ENCODE measurements at regions not wholly inside any gene's neighbourhood (a gene's known extent, or its start where the extent isn't known, plus 50 kb on each side); places are given as distances from the start of the nearest gene placed in this dataset.
"Not testable (repeated sequence)": the region's sequence is repeated elsewhere in the genome, so short reads cannot be mapped to it uniquely, and the experiment has no call there.

- H3K4me1 ChIP-seq (ENCODE audit: control insufficient read depth, insufficient read depth, low read length, poor library complexity, severe bottlenecking), result peaks cover 3% of the 10 kb centered on the region
- H3K27ac ChIP-seq (ENCODE audit: low read depth, low read length, severe bottlenecking), result no peak overlapping the region
- H3K36me3 ChIP-seq (ENCODE audit: control insufficient read depth, insufficient read depth, low read length), result no peaks in the 10 kb centered on the region
- H3K4me3 ChIP-seq (ENCODE audit: extremely low read depth, insufficient read depth, low read length, poor library complexity, severe bottlenecking), result no peak overlapping the region
- WGBS, 2 experiments (ENCODE audit: insufficient coverage in 2 of 2), result 100% methylated on average over 1 of the region's 1 CpG; no CpG with 5 or more reads in 1 of the 2 experiments
- H3K9me3 ChIP-seq (ENCODE audit: control insufficient read depth, low read length), result no peaks in the 10 kb centered on the region
Measured at GRCh38 chr1:81738875-81739274, 61.9 kb upstream of the ADGRL2 start.

DNA sequence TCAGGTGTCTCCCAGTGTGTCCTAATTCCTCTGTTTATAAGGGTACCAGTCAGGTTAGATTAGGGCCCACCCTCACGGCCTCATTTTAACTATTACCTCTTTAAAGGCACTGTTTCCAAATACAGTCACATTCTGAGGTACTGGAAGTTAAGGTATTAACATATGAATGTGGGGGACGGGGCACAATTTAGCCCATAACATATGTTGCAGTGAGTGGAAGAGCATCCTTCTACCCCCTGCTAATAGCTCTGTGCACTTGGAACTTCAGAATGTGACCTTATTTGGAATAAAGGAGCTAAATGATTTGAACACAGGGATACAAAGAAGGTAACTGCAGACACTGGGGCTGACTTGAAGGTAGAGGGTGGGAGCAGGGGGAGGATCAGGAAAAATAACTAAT is 67.3 kb upstream of the ADGRL2 start:
- Histone ChIP-seq H3K36me3 (ENCODE audit: control insufficient read depth, insufficient read depth, low read length) (no peaks in the 10 kb centered on the region), H3K4me3 (ENCODE audit: extremely low read depth, insufficient read depth, low read length, poor library complexity, severe bottlenecking) (no peak overlapping the region), H3K9me3 (ENCODE audit: control insufficient read depth, low read length) (no peaks in the 10 kb centered on the region), H3K27ac (ENCODE audit: low read depth, low read length, severe bottlenecking) (no peak overlapping the region), H3K4me1 (ENCODE audit: control insufficient read depth, insufficient read depth, low read length, poor library complexity, severe bottlenecking) (no peaks in the 10 kb centered on the region)
- WGBS, 2 experiments (ENCODE audit: insufficient coverage in 2 of 2), result 60% methylated on average over 1 of the region's 2 CpGs; no CpG with 5 or more reads in 1 of the 2 experiments

DNA sequence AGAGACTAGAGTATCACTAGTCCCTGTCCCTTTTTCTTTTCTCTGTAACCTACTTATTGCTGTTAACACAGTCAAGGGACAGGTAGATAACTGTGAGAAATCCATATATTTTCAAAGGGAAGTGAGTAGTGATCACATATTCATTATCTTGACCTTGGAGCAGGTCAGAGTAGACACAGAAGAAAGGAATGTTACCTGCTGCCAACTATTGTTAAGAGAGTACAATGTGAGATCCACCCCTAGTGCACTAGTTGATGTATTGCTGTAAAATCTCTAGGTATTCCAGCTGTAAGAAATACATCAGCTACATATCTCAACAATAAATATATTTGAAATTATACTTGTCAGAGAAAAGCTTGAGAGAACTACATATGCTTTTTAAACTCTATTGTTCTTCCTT is 68.7 kb upstream of the ADGRL2 start:
- Histone ChIP-seq H3K4me1 (ENCODE audit: control insufficient read depth, insufficient read depth, low read length, poor library complexity, severe bottlenecking) (no peaks in the 10 kb centered on the region), H3K36me3 (ENCODE audit: control insufficient read depth, insufficient read depth, low read length) (no peaks in the 10 kb centered on the region)

GRCh38 chr1:81730881-81731280 is 69.9 kb upstream of the ADGRL2 start:
- H3K4me1 ChIP-seq (ENCODE audit: control insufficient read depth, insufficient read depth, low read length, poor library complexity, severe bottlenecking), result no peaks in the 10 kb centered on the region
- WGBS, 2 experiments (ENCODE audit: insufficient coverage in 2 of 2), result no CpG with 5 or more reads among the region's 1 CpG
- no peaks in the 10 kb centered on the region for H3K9me3 ChIP-seq (ENCODE audit: control insufficient read depth, low read length)
- no peak overlapping the region for H3K27ac ChIP-seq (ENCODE audit: low read depth, low read length, severe bottlenecking)
- H3K4me3 ChIP-seq (ENCODE audit: extremely low read depth, insufficient read depth, low read length, poor library complexity, severe bottlenecking), result no peak overlapping the region
- no peaks in the 10 kb centered on the region for H3K36me3 ChIP-seq (ENCODE audit: control insufficient read depth, insufficient read depth, low read length)

More for the DNA sequence above, 68.7 kb upstream of the ADGRL2 start:
- H3K27ac ChIP-seq (ENCODE audit: low read depth, low read length, severe bottlenecking), result no peak overlapping the region
- H3K4me3 ChIP-seq (ENCODE audit: extremely low read depth, insufficient read depth, low read length, poor library complexity, severe bottlenecking), result no peak overlapping the region
- H3K9me3 ChIP-seq (ENCODE audit: control insufficient read depth, low read length), result no peaks in the 10 kb centered on the region

- H3K27ac ChIP-seq (ENCODE audit: low read depth, low read length, severe bottlenecking); H3K9me3 ChIP-seq (ENCODE audit: control insufficient read depth, low read length); H3K4me3 ChIP-seq (ENCODE audit: extremely low read depth, insufficient read depth, low read length, poor library complexity, severe bottlenecking); H3K4me1 ChIP-seq (ENCODE audit: control insufficient read depth, insufficient read depth, low read length, poor library complexity, severe bottlenecking); H3K36me3 ChIP-seq (ENCODE audit: control insufficient read depth, insufficient read depth, low read length): not testable (repeated sequence)
- WGBS, 2 experiments (ENCODE audit: insufficient coverage in 2 of 2), result 71 to 89% methylated on average over 4 to 5 of the region's 7 CpGs
Measured at GRCh38 chr1:81730299-81730698, 70.4 kb upstream of the ADGRL2 start.

GRCh38 chr1:81729818-81730217 is 70.9 kb upstream of the ADGRL2 start:
- no peaks in the 10 kb centered on the region for H3K36me3 ChIP-seq (ENCODE audit: control insufficient read depth, insufficient read depth, low read length)
- H3K4me3 ChIP-seq (ENCODE audit: extremely low read depth, insufficient read depth, low read length, poor library complexity, severe bottlenecking), result no peak overlapping the region
- WGBS, 2 experiments (ENCODE audit: insufficient coverage in 2 of 2), result 84 to 96% methylated on average over 2 of the region's 2 CpGs
- no peak overlapping the region for H3K27ac ChIP-seq (ENCODE audit: low read depth, low read length, severe bottlenecking)
- H3K4me1 ChIP-seq (ENCODE audit: control insufficient read depth, insufficient read depth, low read length, poor library complexity, severe bottlenecking), result no peaks in the 10 kb centered on the region
- H3K9me3 ChIP-seq (ENCODE audit: control insufficient read depth, low read length), result no peaks in the 10 kb centered on the region

DNA sequence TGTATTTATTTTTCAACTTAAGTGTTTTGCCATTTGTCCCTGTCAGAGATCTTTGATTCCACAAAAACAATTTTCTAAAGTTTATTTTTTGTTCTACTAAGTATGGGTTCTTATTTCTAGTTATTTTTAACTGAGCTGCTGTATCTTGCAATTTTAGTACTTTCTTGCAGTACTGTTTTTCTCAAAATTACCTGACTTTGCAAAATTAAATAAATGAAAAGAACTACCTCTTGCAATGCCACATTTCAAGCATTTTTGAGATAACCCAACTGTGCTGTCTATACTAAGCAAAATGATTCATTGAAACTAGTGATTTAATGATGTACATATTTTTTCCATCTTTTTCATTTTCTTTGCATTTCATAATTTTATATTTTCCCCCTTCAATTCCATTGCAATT is 71.5 kb upstream of the ADGRL2 start:
- no peaks in the 10 kb centered on the region for H3K9me3 ChIP-seq (ENCODE audit: control insufficient read depth, low read length)
- H3K36me3 ChIP-seq (ENCODE audit: control insufficient read depth, insufficient read depth, low read length), result no peaks in the 10 kb centered on the region
- H3K27ac ChIP-seq (ENCODE audit: low read depth, low read length, severe bottlenecking), result no peak overlapping the region
- H3K4me3 ChIP-seq (ENCODE audit: extremely low read depth, insufficient read depth, low read length, poor library complexity, severe bottlenecking), result no peak overlapping the region
- no peaks in the 10 kb centered on the region for H3K4me1 ChIP-seq (ENCODE audit: control insufficient read depth, insufficient read depth, low read length, poor library complexity, severe bottlenecking)

DNA sequence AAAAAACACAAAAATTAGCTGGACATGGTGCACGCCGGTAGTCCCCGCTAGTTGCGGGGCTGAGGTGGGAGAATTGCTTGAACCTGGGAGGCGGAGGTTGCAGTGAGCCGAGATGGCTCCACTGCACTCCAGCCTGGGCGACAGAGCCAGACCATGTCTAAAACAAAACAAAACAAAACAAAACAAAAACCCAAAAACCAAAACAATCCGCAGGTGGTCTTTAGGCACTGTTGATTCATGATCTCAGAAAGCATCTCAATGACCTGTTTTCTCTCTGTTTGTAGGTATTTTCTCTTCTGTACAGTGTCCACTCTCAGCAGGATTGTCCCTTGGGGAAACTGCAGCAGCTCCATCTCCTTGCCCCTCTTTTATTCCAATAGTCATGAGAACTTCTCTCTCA is 74.9 kb upstream of the ADGRL2 start:
- H3K27ac ChIP-seq (ENCODE audit: low read depth, low read length, severe bottlenecking), result no peak overlapping the region
- no peaks in the 10 kb centered on the region for H3K36me3 ChIP-seq (ENCODE audit: control insufficient read depth, insufficient read depth, low read length)
- WGBS, 2 experiments (ENCODE audit: insufficient coverage in 2 of 2), result 79 to 90% methylated on average over 2 to 7 of the region's 8 CpGs
- no peaks in the 10 kb centered on the region for H3K4me1 ChIP-seq (ENCODE audit: control insufficient read depth, insufficient read depth, low read length, poor library complexity, severe bottlenecking)
- H3K4me3 ChIP-seq (ENCODE audit: extremely low read depth, insufficient read depth, low read length, poor library complexity, severe bottlenecking), result no peak overlapping the region
- H3K9me3 ChIP-seq (ENCODE audit: control insufficient read depth, low read length), result no peaks in the 10 kb centered on the region

GRCh38 chr1:81722631-81723328 is 78.0 kb upstream of the ADGRL2 start:
- not testable (repeated sequence) for H3K4me3 ChIP-seq (ENCODE audit: extremely low read depth, insufficient read depth, low read length, poor library complexity, severe bottlenecking); H3K9me3 ChIP-seq (ENCODE audit: control insufficient read depth, low read length); H3K4me1 ChIP-seq (ENCODE audit: control insufficient read depth, insufficient read depth, low read length, poor library complexity, severe bottlenecking); H3K36me3 ChIP-seq (ENCODE audit: control insufficient read depth, insufficient read depth, low read length); H3K27ac ChIP-seq (ENCODE audit: low read depth, low read length, severe bottlenecking)
- WGBS, 2 experiments (ENCODE audit: insufficient coverage in 2 of 2), result 93 to 96% methylated on average over 5 to 6 of the region's 6 CpGs

GRCh38 chr1:81720256-81720655 is 80.5 kb upstream of the ADGRL2 start:
- H3K4me3 ChIP-seq (ENCODE audit: extremely low read depth, insufficient read depth, low read length, poor library complexity, severe bottlenecking); H3K4me1 ChIP-seq (ENCODE audit: control insufficient read depth, insufficient read depth, low read length, poor library complexity, severe bottlenecking); H3K27ac ChIP-seq (ENCODE audit: low read depth, low read length, severe bottlenecking); H3K9me3 ChIP-seq (ENCODE audit: control insufficient read depth, low read length); H3K36me3 ChIP-seq (ENCODE audit: control insufficient read depth, insufficient read depth, low read length): not testable (repeated sequence)
- 40 to 65% methylated on average over 2 to 3 of the region's 8 CpGs for WGBS, 2 experiments (ENCODE audit: insufficient coverage in 2 of 2)

DNA sequence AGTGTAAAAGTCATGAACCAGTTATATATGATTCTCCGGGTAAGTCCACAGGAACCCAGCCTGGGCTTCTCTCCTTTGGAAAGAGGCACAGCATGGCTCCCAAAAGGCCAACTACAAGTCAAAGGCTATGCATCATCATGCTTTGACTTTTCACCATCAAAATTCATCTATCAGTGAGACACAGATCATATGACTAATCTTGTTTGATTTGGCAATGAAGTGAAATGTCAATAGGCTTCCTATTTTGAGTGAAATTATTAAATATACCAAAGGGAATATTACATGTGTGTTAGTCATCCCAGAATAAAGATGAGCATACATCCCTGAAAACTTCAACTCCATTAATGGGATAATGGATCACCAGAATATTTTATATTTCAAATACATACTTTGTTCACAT is 83.5 kb upstream of the ADGRL2 start:
- H3K4me3 ChIP-seq (ENCODE audit: extremely low read depth, insufficient read depth, low read length, poor library complexity, severe bottlenecking), result no peak overlapping the region
- H3K36me3 ChIP-seq (ENCODE audit: control insufficient read depth, insufficient read depth, low read length), result no peaks in the 10 kb centered on the region
- H3K9me3 ChIP-seq (ENCODE audit: control insufficient read depth, low read length), result no peaks in the 10 kb centered on the region
- H3K27ac ChIP-seq (ENCODE audit: low read depth, low read length, severe bottlenecking), result no peak overlapping the region
- 100% methylated on average over 1 of the region's 1 CpG; no CpG with 5 or more reads in 1 of the 2 experiments for WGBS, 2 experiments (ENCODE audit: insufficient coverage in 2 of 2)
- peaks cover 10% of the 10 kb centered on the region for H3K4me1 ChIP-seq (ENCODE audit: control insufficient read depth, insufficient read depth, low read length, poor library complexity, severe bottlenecking)
